ENCODE measurements at regions not wholly inside any gene's neighbourhood (a gene's known extent, or its start where the extent isn't known, plus 50 kb on each side); places are given as distances from the start of the nearest gene placed in this dataset.

GRCh38 chr16:52957199-52957598 lies 95.5 kb downstream of the CHD9NB start:
- TF ChIP-seq, protein P1, sequence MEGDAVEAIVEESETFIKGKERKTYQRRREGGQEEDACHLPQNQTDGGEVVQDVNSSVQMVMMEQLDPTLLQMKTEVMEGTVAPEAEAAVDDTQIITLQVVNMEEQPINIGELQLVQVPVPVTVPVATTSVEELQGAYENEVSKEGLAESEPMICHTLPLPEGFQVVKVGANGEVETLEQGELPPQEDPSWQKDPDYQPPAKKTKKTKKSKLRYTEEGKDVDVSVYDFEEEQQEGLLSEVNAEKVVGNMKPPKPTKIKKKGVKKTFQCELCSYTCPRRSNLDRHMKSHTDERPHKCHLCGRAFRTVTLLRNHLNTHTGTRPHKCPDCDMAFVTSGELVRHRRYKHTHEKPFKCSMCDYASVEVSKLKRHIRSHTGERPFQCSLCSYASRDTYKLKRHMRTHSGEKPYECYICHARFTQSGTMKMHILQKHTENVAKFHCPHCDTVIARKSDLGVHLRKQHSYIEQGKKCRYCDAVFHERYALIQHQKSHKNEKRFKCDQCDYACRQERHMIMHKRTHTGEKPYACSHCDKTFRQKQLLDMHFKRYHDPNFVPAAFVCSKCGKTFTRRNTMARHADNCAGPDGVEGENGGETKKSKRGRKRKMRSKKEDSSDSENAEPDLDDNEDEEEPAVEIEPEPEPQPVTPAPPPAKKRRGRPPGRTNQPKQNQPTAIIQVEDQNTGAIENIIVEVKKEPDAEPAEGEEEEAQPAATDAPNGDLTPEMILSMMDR (IDR thresholded peaks at IDR 0.05; ENCODE audit: low read depth, low read length, missing control alignments) = no peak
- H3K27ac ChIP-seq = no peak overlapping the region
- H3K4me3 ChIP-seq (ENCODE audit: low read depth, low read length) = no peak overlapping the region
- in situ Hi-C loops (cut with HindIII; ENCODE audit: low pct_ligation_motif_present, low sequenced_read_pairs) = no loop called here
- H3K36me3 ChIP-seq (replicated peaks) = no peaks in the 10 kb centered on the region
- no peaks in the 10 kb centered on the region for H3K27me3 ChIP-seq (replicated peaks)
- DNase-seq = no peak

DNA sequence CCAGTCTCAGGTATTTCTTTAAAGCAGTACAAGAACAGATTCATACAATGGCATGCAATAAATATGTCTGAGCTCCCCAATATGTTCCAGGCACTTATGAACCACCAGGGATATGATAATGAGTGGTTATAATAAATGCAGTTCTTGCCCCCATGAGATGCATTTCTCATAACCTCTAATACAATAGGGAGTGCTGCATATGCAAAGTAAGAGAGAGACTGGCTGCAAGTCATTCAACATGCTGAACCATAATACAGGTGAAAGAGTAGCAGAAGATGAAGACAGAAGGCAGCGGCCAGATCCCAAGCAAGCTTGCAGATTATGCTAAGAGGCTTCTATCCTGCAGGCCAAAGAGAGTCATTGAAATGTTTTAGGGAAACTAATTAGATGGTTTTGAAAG lies 96.7 kb downstream of the CHD9NB start:
- no peak overlapping the region for H3K27ac ChIP-seq
- no peaks in the 10 kb centered on the region for H3K27me3 ChIP-seq (replicated peaks)
- TF ChIP-seq, protein P1 (IDR thresholded peaks at IDR 0.05; ENCODE audit: low read depth, low read length, missing control alignments) = no peak
- no peaks in the 10 kb centered on the region for H3K36me3 ChIP-seq (replicated peaks)
- in situ Hi-C loops (cut with HindIII; ENCODE audit: low pct_ligation_motif_present, low sequenced_read_pairs) = no loop called here
- no peak for DNase-seq
- H3K4me3 ChIP-seq (ENCODE audit: low read depth, low read length) = no peak overlapping the region

- in situ Hi-C loops (cut with HindIII; ENCODE audit: low pct_ligation_motif_present, low sequenced_read_pairs) = no loop called here
- no peak for DNase-seq
- no peaks in the 10 kb centered on the region for H3K36me3 ChIP-seq (replicated peaks)
- H3K4me3 ChIP-seq (ENCODE audit: low read depth, low read length) = no peak overlapping the region
- H3K27me3 ChIP-seq (replicated peaks) = no peaks in the 10 kb centered on the region
- no peak overlapping the region for H3K27ac ChIP-seq
- TF ChIP-seq, protein P1 (IDR thresholded peaks at IDR 0.05; ENCODE audit: low read depth, low read length, missing control alignments) = no peak
Measured at GRCh38 chr16:52953215-52953614, 99.5 kb downstream of the CHD9NB start.

- in situ Hi-C loops (cut with HindIII; ENCODE audit: low pct_ligation_motif_present, low sequenced_read_pairs) = no loop called here
- Histone ChIP-seq H3K4me3 (ENCODE audit: low read depth, low read length) (no peak overlapping the region), H3K27me3 (replicated peaks) (no peaks in the 10 kb centered on the region), H3K36me3 (replicated peaks) (no peaks in the 10 kb centered on the region), H3K27ac (no peak overlapping the region)
- TF ChIP-seq, protein P1 (IDR thresholded peaks at IDR 0.05; ENCODE audit: low read depth, low read length, missing control alignments) = no peak
- no peak for DNase-seq
Measured at GRCh38 chr16:52948946-52949345, 103.8 kb downstream of the CHD9NB start.

DNA sequence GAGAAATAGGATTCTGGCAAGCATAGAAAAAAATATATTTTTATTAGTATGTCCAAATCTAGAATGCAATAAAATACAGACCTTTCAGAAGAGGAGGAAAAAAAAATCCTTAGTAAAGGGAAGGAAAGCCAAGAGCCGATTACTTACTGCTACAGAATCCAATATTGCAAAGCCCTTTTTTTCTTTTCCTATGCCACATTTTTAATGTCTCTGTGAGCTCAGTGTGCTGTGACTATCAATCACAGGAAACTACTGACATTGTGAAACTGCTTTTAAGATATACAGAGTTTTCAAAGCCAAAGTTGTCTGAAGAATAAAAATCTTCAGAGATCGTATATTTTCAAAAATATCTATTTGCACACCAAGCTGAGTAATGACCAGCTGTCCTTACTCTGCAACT lies 120.4 kb downstream of the CHD9NB start:
- TF ChIP-seq, protein P1 (IDR thresholded peaks at IDR 0.05; ENCODE audit: low read depth, low read length, missing control alignments) = no peak
- H3K27ac ChIP-seq = no peak overlapping the region
- H3K27me3 ChIP-seq (replicated peaks) = no peaks in the 10 kb centered on the region
- in situ Hi-C loops (cut with HindIII; ENCODE audit: low pct_ligation_motif_present, low sequenced_read_pairs) = no loop called here
- no peak for DNase-seq
- H3K36me3 ChIP-seq (replicated peaks) = no peaks in the 10 kb centered on the region
- no peak overlapping the region for H3K4me3 ChIP-seq (ENCODE audit: low read depth, low read length)

All from brain microvascular endothelial cell (primary cell).